Panc1 (cell line): ENCODE measurements at regions not wholly inside any gene's neighbourhood (a gene's known extent, or its start where the extent isn't known, plus 50 kb on each side); places are given as distances from the start of the nearest gene placed in this dataset.

Experiments
- POLR2AphosphoS5 ChIP-seq: IDR thresholded peaks from 2 replicates; pipeline ENCODE4 v1.6.1; 2012; ENCODE audit warnings: mild to moderate bottlenecking, low read depth, low read length, moderate library complexity
- TF ChIP-seq, protein P1 (sequence below): fragments of 450-650 bp; IDR thresholded peaks from 2 replicates; pipeline ENCODE4 v1.5.1; 2017; ENCODE audit warnings: mild to moderate bottlenecking

DNA sequence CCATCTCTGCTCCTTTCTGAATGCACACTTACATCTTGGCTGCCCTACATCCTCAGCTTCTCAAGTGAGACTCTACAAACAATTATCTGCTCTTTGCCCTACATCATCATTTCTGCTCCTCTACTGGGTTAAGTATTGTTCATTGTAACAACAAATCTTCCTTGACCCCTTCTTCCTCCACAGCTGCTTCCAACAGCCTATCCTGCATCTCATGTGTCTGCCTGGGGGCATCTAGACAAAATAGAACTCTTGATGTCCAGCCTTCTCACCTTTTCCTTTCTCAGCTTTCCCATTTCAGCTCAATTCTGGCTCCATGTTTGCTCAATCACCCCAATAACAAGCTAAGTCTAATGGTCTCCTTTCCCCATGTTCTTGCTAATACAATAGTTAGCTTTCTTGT, 509.8 kb downstream of the DIRAS2 start:
- TF ChIP-seq, protein P1, sequence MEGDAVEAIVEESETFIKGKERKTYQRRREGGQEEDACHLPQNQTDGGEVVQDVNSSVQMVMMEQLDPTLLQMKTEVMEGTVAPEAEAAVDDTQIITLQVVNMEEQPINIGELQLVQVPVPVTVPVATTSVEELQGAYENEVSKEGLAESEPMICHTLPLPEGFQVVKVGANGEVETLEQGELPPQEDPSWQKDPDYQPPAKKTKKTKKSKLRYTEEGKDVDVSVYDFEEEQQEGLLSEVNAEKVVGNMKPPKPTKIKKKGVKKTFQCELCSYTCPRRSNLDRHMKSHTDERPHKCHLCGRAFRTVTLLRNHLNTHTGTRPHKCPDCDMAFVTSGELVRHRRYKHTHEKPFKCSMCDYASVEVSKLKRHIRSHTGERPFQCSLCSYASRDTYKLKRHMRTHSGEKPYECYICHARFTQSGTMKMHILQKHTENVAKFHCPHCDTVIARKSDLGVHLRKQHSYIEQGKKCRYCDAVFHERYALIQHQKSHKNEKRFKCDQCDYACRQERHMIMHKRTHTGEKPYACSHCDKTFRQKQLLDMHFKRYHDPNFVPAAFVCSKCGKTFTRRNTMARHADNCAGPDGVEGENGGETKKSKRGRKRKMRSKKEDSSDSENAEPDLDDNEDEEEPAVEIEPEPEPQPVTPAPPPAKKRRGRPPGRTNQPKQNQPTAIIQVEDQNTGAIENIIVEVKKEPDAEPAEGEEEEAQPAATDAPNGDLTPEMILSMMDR, result no peak
- no peak for TF ChIP-seq POLR2AphosphoS5
